WTC11 (cell line): ENCODE measurements at regions not wholly inside any gene's neighbourhood (a gene's known extent, or its start where the extent isn't known, plus 50 kb on each side); places are given as distances from the start of the nearest gene placed in this dataset.

Experiments
- ARID4B ChIP-seq: sonication (generic); formaldehyde crosslinking; IDR thresholded peaks from 2 replicates; pipeline ENCODE4 v1.8.0; 2023; ENCODE audit warnings: missing genetic modification reagents, mild to moderate bottlenecking, borderline replicate concordance
- ATF2 ChIP-seq: sonication (generic); formaldehyde crosslinking; IDR thresholded peaks from 2 replicates; pipeline ENCODE4 v1.8.1; 2022; ENCODE audit warnings: low read depth, missing genetic modification reagents, borderline replicate concordance
- CTCF ChIP-seq: fragments of 200-600 bp; IDR thresholded peaks from 2 replicates; pipeline ENCODE4 v1.8.0; 2022; ENCODE audit warnings: antibody characterized with exemption
- FOXP4 ChIP-seq: sonication (generic); formaldehyde crosslinking; IDR thresholded peaks from 2 replicates; pipeline ENCODE4 v1.8.0; 2022; ENCODE audit warnings: mild to moderate bottlenecking, missing genetic modification reagents
- TCF7 ChIP-seq: sonication (generic); formaldehyde crosslinking; IDR thresholded peaks from 2 replicates; pipeline ENCODE4 v1.8.0; 2022; ENCODE audit warnings: mild to moderate bottlenecking, low read depth, missing genetic modification reagents, moderate library complexity

GRCh38 chr18:78549971-78550370 lies 429.6 kb upstream of the SALL3 start:
- TF ChIP-seq TCF7 (CRISPR knock-in tag) (no peak), CTCF (no peak), ATF2 (CRISPR knock-in tag) (no peak), ARID4B (CRISPR knock-in tag) (no peak), FOXP4 (CRISPR knock-in tag) (no peak)
